ENCODE measurements at regions not wholly inside any gene's neighbourhood (a gene's known extent, or its start where the extent isn't known, plus 50 kb on each side); places are given as distances from the start of the nearest gene placed in this dataset.

DNA sequence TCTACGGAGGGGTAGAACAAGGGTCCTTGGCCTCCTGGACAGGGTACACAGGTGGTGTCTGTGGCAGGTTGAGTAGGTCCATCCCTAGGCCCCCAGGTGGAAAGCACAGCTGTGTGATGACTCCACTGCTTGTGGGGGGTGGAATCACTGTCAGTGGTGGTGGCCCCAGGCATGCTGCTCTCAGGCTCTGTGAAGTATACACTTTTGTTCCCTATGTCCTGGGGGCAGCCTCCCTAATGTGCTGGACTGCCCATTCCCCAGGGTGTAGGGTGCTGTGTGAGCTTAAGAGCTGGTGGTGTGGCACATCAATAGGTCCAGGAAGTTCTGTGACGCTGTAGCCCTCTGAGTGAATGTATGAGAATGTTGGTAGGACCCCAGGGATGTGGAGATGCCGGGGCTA, 197.2 kb upstream of the SLC10A2 start:
- Histone ChIP-seq H3K4me3 (no peak overlapping the region), H3K36me3 (no peaks in the 10 kb centered on the region), H3K27ac (no peak overlapping the region), H3K27me3 (no peaks in the 10 kb centered on the region), H3K9me3 (peaks cover 3% of the 10 kb centered on the region), H3K4me1 (no peaks in the 10 kb centered on the region)
- no peak for DNase-seq (ENCODE audit: extremely low spot score in 2 of 2)
- no peak for TF ChIP-seq POLR2A (IDR thresholded peaks at IDR 0.05)
- TF ChIP-seq, protein P1, sequence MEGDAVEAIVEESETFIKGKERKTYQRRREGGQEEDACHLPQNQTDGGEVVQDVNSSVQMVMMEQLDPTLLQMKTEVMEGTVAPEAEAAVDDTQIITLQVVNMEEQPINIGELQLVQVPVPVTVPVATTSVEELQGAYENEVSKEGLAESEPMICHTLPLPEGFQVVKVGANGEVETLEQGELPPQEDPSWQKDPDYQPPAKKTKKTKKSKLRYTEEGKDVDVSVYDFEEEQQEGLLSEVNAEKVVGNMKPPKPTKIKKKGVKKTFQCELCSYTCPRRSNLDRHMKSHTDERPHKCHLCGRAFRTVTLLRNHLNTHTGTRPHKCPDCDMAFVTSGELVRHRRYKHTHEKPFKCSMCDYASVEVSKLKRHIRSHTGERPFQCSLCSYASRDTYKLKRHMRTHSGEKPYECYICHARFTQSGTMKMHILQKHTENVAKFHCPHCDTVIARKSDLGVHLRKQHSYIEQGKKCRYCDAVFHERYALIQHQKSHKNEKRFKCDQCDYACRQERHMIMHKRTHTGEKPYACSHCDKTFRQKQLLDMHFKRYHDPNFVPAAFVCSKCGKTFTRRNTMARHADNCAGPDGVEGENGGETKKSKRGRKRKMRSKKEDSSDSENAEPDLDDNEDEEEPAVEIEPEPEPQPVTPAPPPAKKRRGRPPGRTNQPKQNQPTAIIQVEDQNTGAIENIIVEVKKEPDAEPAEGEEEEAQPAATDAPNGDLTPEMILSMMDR (IDR thresholded peaks at IDR 0.05) = no peak
- TF ChIP-seq POLR2AphosphoS5 (IDR thresholded peaks at IDR 0.05; ENCODE audit: insufficient read depth in 1 of 2, low read depth in 1 of 2) = no peak
- intact Hi-C loops (cut with DNase I) = no loop called here

GRCh38 chr13:103255587-103256301, 189.5 kb upstream of the SLC10A2 start:
- intact Hi-C loops (cut with DNase I) = no loop called here
- no peaks in the 10 kb centered on the region for H3K36me3 ChIP-seq
- H3K9me3 ChIP-seq = no peaks in the 10 kb centered on the region
- TF ChIP-seq POLR2AphosphoS5 (IDR thresholded peaks at IDR 0.05; ENCODE audit: insufficient read depth in 1 of 2, low read depth in 1 of 2) (no peak), POLR2A (IDR thresholded peaks at IDR 0.05) (no peak)
- H3K27me3 ChIP-seq = no peaks in the 10 kb centered on the region
- no peak overlapping the region for H3K4me3 ChIP-seq
- H3K27ac ChIP-seq = no peak overlapping the region
- no peaks in the 10 kb centered on the region for H3K4me1 ChIP-seq
- no peak for DNase-seq (ENCODE audit: extremely low spot score in 2 of 2)

DNA sequence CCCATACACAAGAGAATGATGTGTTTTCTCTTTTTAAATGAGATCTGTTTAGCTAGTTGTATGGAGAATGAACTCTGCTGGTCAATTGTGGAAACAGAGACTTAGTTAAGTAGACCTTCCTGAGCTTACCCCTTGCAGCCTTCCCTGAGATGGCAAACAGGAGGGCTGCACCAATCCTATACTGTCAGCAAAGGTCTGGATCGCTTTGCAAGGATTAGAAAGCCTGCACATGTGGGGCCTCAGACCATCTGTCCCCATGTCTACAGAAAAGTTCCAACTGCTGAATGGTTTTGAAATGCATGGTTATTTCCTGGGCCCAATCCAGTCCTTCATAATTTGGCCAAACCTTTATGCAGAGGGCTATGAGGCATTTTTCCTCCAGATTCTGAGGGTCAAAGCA, 183.9 kb upstream of the SLC10A2 start:
- DNase-seq (ENCODE audit: extremely low spot score in 2 of 2) = no peak
- H3K4me1 ChIP-seq = no peaks in the 10 kb centered on the region
- H3K27me3 ChIP-seq = no peaks in the 10 kb centered on the region
- no peaks in the 10 kb centered on the region for H3K9me3 ChIP-seq
- intact Hi-C loops (cut with DNase I) = no loop called here
- H3K4me3 ChIP-seq = no peak overlapping the region
- TF ChIP-seq POLR2AphosphoS5 (IDR thresholded peaks at IDR 0.05; ENCODE audit: insufficient read depth in 1 of 2, low read depth in 1 of 2) (no peak), POLR2A (IDR thresholded peaks at IDR 0.05) (no peak)
- no peak overlapping the region for H3K27ac ChIP-seq
- no peaks in the 10 kb centered on the region for H3K36me3 ChIP-seq

DNA sequence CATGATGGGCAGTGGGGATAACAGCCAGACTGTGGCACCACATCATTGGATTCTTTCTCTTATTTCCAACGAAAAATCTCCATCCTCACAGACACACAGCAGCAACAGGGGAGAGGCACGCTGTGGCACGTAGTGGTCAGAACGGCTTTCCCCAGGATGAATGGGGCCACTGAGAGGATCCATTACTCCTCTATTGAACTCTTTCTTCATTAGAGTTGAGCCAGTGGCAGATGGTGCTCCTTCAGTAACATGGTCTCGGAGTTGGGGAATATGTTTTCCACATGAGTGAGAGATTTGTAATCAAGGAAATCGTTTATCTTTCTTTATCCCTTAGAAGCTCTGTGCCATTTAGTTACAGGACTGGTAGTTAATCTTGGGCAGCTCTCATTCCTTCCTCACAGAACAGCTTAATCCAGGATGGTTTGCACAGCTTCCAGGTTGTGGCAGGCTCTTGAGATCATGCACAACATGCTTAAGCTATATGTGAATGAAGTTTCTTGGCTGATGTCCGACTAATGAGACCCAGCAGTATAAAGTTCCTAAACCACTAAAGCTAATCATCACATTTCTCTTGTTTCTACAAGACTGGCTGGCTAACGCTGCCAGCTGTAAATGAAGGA, 180.5 kb upstream of the SLC10A2 start:
- DNase-seq (ENCODE audit: extremely low spot score in 2 of 2) = no peak
- no peaks in the 10 kb centered on the region for H3K9me3 ChIP-seq
- no peak overlapping the region for H3K27ac ChIP-seq
- H3K4me3 ChIP-seq = no peak overlapping the region
- TF ChIP-seq POLR2A (IDR thresholded peaks at IDR 0.05) (no peak), POLR2AphosphoS5 (IDR thresholded peaks at IDR 0.05; ENCODE audit: insufficient read depth in 1 of 2, low read depth in 1 of 2) (no peak)
- TF ChIP-seq, protein P1 (IDR thresholded peaks at IDR 0.05) = no peak
- no peaks in the 10 kb centered on the region for H3K27me3 ChIP-seq
- intact Hi-C loops (cut with DNase I) = no loop called here
- H3K4me1 ChIP-seq = no peaks in the 10 kb centered on the region
- H3K36me3 ChIP-seq = no peaks in the 10 kb centered on the region

DNA sequence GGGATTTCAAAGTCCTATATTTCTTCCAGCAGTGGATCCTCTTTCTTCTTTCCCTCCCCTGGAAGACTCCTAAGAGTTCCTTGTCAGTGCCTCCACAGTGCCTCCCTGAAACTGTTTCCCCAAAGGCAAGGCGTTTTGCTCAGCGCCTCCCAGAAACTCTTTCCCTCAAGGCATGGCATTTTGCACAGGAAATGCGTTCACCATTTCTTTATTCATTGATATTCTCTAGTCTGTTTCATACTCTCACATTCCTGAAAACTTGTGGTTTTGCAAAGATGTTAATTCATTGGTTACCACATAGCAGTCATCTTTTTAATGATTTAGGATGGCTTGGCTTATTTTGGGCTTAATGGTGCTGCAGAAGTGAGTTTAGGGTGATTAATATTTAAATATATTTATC, 177.3 kb upstream of the SLC10A2 start:
- intact Hi-C loops (cut with DNase I) = no loop called here
- no peak for DNase-seq (ENCODE audit: extremely low spot score in 2 of 2)
- Histone ChIP-seq H3K36me3 (no peaks in the 10 kb centered on the region), H3K4me1 (no peaks in the 10 kb centered on the region), H3K27me3 (no peaks in the 10 kb centered on the region), H3K27ac (no peak overlapping the region), H3K4me3 (no peak overlapping the region), H3K9me3 (no peaks in the 10 kb centered on the region)
- TF ChIP-seq POLR2A (IDR thresholded peaks at IDR 0.05) (no peak), POLR2AphosphoS5 (IDR thresholded peaks at IDR 0.05; ENCODE audit: insufficient read depth in 1 of 2, low read depth in 1 of 2) (no peak)
- TF ChIP-seq, protein P1 (IDR thresholded peaks at IDR 0.05) = no peak

DNA sequence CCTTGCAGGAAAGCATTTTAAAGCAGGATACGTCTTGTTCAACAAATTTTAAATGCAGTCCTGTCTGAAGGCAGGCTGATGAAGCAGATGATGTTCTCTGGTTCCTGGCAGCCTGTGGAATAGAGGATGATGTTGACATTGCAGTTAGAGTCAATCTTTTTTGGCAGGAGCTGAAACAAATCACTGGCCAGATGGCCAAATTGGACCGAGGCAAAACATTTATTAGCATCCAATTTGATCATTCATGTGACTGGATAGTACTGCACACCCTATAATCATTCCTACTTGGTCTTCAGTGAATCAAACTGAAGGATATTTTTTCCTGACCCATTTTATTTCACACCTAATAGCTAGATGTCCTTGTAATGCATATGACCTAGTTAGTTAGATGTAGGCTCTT, 172.2 kb upstream of the SLC10A2 start:
- H3K36me3 ChIP-seq = no peaks in the 10 kb centered on the region
- intact Hi-C loops (cut with DNase I) = no loop called here
- no peak for TF ChIP-seq POLR2A (IDR thresholded peaks at IDR 0.05)
- no peak for TF ChIP-seq POLR2AphosphoS5 (IDR thresholded peaks at IDR 0.05; ENCODE audit: insufficient read depth in 1 of 2, low read depth in 1 of 2)
- TF ChIP-seq, protein P1 (IDR thresholded peaks at IDR 0.05) = no peak

More for the DNA sequence above, 172.2 kb upstream of the SLC10A2 start:
- Histone ChIP-seq H3K27ac (no peak overlapping the region), H3K27me3 (no peaks in the 10 kb centered on the region), H3K4me3 (no peak overlapping the region), H3K4me1 (no peaks in the 10 kb centered on the region), H3K9me3 (no peaks in the 10 kb centered on the region)
- DNase-seq (ENCODE audit: extremely low spot score in 2 of 2) = no peak

Data from vagina (tissue), 2 donors.